HG03442 (cell line): ENCODE measurements at regions not wholly inside any gene's neighbourhood (a gene's known extent, or its start where the extent isn't known, plus 50 kb on each side); places are given as distances from the start of the nearest gene placed in this dataset.

Experiments used
- ATAC-seq: cut with Tn5 transposase; IDR thresholded peaks from one replicate; pipeline ENCODE4 v1.9.1; 2021; ENCODE audit warnings: mild to moderate bottlenecking, moderate library complexity; ENCODE audit not compliant: unreplicated experiment

DNA sequence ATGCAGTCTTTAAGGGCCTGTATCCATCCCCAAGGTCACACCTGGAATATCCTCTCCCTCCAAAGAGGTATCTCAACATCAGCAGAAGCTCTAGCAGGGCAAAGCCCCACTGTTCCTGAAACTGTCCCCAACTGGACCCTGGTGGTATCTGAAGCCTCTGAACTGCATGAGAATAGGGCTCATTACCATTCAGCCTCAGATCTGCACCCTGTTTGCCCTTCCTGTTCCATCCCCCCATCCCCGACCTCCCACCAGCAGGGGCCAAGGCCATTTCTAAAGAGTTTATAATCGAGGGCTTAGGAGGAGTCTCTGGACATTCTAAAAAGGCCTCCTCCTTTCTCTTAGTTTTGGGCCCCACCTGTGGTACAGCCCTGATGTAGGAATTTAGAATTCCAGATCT, 74.0 kb upstream of the THY1 start:
- ATAC-seq: no peak

DNA sequence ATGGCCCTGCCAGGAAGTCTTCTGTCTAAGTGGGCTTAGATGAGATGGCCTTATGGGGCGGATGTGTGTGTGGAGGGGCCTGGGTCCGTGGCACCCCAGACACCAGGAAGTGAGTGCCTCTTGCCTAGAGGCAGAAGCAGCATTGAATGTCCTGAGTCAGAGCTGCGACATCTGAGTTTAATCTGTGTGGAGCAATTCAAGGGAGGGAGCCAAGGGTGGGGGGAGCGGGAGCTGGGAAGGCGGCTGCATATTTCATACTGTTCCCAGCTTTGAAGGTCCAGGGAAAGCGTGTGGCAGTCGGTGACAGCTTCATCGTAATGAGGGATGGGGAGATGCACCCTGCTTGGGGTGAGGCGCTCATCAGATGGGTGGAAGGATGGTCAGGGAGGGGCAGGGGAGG, 73.5 kb upstream of the THY1 start:
- no peak for ATAC-seq

DNA sequence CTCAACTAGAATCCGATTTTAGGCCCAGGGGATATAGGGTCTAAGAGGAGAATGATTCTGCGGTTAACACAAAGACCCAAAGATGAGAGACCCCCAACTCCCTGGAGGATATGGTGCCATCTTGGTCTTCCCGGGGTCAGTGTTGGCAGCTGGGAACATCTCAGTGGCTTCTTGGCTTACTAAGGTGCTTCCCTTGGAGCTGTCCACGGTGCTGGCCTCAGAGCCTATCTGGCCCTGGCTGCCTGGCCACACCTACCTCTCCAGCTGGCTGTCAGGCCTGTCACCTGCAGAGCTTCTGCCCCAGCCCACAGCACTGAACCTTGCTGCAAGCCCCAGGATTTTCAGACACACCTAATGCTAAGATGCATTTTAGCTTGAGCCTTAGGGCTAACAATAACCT, 70.7 kb upstream of the THY1 start:
- no peak for ATAC-seq

DNA sequence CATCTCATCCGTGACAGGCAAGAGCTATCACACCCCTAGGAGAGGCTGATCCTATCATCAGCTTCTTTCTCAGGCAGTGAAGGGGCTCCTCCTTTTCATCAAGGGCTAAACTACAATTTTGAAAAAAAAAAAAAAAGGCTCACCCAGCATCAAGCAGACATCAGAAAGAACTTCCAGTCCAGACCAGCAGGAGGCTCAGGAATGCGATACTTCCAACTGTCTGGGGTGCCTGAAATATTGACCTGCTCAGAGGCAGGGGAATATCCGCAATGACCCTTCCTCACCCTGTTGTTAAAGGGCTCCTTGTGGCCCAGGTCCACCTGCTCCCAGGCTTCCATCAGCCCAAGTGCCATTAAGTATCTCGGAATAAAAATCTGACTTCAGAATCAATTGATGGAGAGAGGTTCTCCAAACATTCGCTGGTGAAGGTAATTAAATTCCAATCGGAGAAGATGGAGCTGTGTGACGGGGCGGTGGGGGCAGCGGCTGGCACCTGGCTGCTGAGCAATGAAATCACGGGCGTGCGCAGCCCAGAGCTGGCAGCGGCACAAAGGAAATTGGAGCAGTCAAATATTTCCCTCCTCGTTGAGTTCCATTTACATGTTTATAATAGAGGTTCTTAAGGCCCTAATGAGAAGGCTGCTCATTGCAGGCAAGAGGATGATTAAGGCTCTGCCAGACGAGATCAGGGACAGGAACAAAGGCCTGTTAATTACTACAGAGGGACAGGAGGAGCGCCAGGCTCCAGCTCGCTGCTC, 69.0 kb upstream of the THY1 start:
- ATAC-seq: no peak

DNA sequence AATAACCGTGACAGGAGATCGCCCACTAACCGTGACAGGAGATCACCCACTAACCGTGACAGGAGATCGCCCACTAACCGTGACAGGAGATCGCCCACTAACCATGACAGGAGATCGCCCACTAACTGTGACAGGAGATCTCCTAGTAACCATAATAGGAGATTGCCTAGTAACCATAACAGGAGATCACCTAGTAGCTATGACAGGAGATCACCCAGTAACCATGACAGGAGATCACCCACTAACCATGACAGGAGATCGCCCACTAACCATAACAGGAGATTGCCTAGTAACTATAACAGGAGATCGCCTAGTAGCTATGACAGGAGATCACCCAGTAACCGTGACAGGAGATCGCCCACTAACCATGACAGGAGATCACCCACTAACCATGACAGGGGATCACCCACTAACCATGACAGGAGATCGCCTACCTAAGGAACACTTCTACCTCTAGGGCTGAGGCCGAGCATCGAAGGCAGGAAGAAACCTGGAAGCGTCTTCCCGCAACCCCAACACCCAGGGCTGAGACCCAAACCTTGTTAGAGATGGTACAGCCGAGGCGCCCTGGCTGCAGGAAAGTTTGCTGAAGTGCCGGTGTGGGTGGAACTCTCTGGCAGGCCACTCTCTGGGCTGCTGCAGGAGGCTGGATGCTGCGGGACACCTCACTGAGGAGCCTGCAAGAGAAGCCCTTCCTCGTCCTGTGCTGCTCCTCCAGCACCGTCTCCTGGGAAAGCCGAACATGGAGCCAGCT, 67.5 kb upstream of the THY1 start:
- ATAC-seq: no peak

DNA sequence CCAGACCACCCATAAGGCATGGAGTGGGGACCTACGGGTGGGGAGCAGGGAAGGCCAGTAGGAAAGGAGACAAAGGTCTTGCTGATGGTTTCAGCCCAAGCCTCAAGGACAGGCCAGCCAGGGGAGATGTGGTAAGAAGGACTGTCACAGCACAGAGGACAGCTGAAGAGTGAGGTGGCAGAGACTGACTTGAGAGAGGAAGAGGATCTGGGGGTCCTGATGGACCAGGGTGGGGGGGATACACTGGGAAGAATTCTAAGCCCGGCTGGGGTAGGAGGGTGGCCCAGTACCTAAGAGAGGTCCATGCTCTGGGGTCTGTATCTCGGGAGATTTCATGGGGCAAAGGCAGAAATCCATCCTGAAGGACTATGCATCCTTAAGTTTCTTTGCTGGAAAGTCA, 66.1 kb upstream of the THY1 start:
- no peak for ATAC-seq

DNA sequence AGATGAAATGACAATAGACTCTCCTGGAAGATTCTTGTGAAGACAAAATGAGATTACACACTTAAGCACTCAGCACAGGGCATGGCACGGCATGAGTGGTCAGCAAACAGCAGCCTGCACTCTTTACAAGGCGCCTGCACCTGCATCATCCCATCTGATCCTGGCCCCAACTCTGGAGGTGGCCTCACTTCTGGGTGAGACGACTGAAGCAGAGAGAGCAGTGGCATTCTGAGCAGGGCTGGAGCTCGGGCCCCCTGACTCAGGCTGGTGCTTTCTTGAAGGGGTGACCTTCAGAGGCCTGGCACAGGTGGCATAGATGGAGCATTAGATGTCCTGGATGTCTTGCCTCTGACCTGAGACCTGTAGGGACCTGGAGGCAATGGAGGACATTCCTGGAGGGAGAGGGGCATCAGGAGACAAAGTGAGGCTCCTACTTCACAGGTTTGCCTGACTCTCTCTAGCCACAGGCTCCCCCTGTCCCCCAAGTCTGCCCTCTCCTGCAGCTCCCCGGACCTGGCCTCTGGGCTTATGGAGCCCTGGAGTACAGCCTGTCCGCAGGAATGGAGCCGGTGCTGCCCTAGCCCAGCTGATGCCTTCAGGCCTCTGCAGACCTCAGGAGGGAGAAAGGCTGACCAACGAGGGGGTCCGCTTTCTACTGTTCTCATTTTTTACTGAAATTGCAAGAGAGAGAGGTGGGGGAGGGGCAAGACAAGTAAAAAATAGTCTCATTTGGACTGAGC, 65.5 kb upstream of the THY1 start:
- no peak for ATAC-seq

DNA sequence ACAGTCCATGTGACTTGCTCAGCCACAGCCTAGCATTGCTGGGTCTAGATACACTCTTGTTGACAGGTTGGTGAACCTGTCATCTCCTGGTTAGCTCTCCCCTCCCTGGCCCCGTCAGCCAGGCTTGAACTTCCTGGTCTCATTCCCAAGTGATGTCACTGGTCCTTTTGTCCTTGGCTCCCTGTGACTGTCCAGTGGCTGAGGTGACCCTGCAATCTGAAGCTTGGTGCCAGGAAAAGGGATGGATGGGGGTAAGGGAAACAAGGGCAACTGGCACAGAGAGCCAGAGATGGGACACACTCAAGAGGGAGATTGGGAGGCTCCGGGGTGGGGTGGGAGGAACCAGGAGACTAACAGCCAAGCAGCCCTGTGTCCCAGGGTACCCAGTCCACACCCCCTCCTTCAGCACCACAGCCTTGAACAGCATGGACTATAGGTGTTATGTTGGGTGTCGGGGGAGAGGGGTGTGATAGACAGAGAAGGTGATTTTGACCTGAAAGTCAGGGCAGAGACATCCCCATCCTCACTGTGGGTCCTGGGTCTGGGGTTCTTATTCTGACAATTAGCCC, 63.8 kb upstream of the THY1 start:
- no peak for ATAC-seq

DNA sequence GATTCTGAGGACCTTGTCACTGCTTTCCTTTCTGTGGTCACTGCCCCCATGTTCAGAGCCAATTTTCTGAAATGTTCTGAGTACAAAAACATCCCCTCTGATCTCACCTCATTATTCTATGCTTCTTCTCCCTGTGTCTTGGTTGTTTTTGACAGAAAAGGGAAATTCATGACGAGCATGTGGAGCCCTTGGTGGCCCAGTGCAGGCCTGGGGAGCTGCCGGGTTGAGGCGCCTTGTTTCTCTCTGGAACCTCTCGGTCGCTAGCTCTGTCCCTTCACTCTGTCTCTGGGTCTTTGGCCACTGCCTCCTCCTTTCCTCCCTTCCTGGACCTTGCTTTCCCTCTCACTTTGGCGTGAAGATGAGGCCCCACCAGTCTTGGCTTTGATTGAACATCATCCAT, 63.0 kb upstream of the THY1 start:
- no peak for ATAC-seq

DNA sequence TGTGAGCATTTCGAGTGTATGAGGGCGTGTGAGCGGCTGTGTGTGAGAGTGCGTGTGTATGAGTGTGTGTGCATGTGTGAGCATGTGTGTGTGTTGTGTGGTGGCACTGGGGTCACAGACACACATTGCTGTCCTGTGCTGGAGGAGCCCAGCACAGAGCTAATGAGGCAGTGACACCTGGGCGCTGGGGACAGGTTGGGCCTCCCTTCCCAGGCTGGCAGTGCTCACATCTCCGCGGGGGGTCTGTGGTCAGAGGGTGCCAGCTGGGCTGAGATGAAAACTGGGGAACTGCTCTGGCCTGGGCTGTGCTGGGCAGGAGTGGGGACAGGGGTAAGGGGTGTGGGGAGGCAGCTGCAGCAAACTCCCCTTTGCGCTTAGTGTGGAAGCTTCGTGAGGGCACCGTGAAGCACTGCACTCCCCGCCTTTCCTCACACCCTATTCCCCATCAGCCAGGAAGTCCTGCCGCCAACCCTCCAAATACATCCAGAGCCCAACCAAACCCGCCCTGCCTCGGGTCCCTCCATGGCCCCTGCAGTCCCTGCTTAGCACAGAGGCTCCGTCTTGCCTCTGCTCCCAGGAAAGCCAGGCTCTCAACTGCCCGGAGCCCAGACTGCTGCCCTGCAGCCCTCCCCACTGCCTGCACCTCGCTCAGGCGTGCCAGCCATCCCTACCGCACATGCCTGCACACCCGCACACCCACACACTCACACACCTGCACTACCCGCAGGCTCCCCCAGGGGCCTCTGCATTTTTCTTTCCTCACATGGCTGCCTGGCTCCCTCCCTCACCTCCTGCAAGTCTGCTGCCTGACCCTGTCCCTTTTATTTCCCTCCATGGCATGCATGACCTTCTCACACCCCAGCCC, 62.0 kb upstream of the THY1 start:
- no peak for ATAC-seq

DNA sequence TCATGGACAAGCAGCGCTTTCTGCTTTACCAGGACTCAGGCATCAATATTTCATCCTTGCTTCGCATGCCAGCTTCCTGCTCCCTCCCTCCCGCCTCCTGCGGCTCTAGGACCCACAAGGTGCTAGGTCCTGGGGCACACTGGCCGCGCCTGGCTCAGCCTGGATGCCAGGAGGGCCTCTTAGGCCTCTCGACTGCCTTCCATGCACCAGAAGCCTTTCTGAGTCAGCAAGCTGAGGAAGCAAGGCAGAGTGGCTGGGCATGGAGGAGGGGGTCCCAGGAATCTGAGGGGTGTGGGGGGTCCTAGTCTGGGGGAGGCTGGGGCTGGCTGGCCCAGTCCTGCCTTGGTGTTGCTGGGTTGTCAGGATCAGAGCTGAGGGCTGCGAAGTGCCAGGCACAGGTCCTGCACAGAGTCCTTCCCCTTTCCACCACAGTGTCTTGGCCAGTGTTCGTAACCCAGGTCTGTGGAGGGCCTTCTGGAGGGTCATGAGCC, 61.0 kb upstream of the THY1 start:
- no peak for ATAC-seq

DNA sequence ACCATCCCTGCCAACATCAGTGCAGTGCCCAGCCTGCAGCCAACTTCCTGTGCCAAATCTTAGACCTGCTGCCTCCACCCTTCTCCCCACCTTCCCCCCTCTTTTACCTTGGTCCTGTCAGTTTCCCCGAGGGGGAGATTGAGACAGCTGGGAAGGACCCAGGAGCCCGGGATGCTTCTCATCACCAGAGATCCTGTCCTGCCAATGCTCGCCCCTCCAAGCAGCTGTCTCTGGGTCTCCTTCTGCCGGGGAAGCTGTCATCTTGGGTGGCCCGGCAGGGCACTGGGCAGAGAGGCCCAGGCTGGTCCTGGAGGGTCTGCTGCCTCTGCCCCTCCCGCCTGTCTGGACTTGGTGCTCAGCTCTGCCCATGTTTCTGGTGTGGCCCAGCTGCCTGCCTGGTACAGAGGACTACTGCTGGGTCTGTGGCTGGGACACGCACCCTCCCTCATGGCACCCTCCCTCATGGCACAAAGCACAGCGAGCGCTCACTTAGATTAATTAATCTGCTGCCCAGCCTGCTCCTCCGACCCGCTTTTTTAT, 60.4 kb upstream of the THY1 start:
- ATAC-seq: no peak

DNA sequence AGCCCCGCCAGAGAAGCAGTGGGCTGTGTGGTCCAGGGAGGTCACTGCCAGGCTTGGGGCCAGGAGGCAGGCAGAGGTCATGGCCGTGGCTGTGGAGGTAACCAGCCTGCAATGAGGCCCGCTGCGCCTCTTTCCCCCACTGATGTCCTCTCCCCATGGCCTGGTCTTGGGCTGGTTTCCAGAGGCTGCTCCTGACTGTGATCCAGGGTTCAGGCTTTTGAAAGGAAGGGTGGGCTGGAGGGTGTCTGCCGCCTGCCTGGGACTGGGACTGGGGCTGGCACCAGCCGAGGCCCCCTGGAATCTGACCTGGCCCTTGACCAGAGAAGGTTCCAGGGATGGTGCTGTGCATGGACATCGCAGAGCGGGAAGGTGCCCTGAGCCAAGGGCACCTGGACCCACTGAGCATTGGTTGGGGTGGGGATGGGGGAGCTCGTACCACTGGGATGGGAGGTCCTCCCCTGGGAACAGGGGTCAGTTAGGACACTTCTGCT, 59.6 kb upstream of the THY1 start:
- no peak for ATAC-seq

DNA sequence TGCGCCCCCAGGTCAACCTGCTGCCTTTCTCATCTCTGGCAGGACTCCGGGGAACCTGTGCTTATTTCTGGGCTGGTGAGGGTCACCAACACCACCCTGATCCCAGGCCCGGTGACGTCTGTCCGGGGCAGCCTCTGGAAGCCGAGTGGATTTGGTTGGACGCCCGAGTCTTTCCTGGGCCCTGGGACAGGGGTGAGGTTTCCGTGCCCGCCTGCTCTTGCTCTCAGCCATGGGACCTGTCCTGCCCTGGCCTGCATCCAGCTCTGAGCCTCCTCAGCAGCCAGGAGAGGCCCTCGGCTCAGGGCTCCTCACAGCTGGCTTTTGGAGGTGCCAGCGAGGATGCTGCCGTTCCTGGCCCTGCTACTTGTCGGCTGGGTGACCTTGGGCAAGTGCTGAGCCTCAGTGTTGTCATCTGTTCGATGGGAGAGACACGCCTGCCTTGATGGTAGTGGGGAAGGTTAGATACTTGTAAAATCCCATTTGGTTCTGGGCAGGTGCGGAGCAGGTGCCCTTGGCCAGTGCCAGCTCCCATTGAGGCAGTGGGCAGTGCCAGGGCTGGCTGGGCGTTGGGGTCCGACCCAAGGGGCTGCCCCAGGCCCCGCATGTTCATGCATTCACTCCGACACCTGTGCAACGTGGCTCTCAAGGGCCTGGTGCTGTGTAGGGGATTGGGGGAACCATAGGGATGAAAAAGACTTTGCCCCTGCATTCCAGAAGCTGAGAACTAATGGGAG, 58.9 kb upstream of the THY1 start:
- no peak for ATAC-seq

DNA sequence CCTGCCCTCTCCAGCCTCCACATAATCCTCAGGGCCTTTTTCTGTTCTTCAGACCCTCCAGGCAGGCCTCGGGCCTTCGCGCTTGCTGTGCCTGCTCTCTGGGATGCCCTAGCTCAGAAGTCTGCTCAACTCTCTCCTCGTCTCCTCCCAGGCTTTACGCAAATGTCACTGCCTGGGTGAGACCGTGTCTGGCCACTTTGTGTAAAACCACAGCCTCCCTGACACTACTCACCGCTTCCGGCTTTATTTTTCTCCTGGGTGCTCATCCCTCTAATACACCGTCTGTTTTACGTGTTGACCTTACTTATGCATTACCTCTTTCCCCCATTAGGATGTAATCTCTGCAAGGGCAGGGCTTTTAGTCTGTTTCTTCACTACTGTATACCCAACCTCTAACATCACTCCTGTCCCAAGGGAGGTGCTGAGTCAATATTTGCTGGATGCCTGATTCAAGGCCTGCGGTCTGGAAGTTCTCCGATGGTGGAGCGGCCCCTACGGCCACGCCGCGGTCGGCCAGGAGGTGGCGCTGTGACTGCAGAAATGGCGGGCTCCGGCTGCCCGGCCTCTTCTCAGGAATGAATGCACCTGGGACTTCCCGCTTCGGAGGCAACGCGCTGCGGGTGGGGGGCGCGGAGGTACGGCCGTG, 58.2 kb upstream of the THY1 start:
- ATAC-seq: no peak

DNA sequence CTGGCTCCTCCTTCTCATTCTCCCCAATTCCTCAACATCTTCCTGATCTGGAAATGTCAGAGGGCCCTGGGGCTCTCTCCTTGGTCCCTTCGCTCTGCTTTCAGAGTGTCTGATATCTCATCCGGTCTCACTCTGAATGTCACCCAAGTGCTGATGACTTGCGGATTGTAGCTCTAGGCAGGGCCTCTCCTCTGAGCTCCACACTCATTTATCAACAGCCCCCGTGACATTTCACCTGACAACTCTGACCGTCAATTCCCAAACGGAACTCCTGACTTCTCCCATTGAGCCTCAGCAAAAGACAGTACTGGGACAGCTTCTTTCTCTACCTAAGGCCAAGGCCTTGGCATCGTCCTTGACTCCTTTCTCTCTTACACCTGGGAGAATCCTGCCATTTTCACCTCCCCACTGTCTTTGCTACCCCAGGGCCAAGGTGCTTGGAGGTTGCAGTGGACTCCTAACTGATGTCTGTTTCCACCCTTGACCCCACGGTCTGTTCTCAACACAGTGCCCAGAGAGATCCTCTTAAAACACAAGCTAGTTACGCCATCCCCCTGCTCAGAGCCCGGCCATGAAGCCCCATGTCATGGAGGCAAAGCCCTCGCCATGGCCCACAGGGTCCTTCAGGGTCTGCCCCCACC, 57.5 kb upstream of the THY1 start:
- ATAC-seq: no peak

DNA sequence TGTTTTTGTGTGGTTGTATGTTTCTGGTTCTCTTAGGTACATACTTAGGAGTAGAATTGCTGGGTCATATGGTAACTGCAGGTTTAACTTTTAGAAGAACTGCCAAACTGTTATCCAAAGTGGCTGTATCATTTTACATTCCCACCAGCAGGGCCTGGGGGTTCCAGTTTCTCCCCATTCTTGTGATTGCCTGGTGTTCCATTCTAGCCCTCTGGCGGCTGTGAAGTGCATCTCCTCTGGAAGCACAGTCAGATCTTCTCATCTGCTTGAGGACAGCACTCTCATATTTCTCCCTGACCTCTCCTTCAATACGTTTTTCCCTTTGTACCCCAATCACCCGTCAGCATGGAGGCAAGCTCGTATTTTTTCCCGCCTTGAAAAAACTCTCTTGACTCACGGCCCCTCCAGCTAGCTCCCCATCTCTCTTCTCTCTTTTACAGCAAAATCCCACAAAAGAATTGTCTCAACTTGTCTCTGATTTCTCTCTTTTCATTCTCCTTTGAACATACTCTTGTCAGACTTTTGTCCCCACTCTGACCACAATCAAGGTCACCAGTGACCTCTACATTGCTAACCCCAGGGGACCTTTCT, 56.8 kb upstream of the THY1 start:
- no peak for ATAC-seq

DNA sequence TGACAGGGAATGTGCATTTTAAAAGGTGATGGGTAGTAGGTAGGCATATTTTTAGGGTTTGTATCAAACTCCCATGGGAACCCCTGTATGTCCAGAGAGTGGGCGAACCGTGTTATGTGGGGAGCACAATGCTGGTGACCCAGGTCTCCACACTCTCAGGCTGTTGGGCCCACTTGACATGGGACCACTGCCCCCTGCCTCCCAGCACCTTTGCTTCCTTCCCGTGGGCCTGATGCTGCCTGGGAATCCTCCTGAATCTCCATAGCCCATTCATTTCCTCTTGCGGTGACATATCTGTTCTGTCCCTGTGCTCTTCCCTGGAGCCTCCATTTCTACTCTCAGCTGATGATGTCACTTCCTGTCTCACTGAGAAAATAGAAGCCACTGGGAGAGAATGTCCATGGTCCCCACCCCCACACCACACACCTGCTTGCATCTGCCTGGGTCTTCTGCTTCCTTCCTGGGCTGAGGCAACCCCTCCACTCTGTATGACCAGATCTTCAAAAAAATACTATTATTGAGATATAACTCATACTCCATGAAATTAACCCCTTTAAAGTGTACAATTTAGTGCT, 55.8 kb upstream of the THY1 start:
- ATAC-seq: no peak
